ENCODE measurements at regions not wholly inside any gene's neighbourhood (a gene's known extent, or its start where the extent isn't known, plus 50 kb on each side); places are given as distances from the start of the nearest gene placed in this dataset.

GRCh38 chr9:27945386-27945785 lies 372.1 kb upstream of the C9orf72 start:
- H3K4me2 ChIP-seq (ENCODE audit: insufficient read depth, insufficient read length, low read length), result no peak overlapping the region
- no peak overlapping the region for H3K23ac ChIP-seq (ENCODE audit: insufficient read length, low read depth, low read length)
- no peaks in the 10 kb centered on the region; the same call in 1 of the 2 replicates for H3K27me3 ChIP-seq (ENCODE audit: insufficient read depth, low read length)
- H2BK20ac ChIP-seq (ENCODE audit: low read depth, low read length, poor library complexity, severe bottlenecking), result no peak overlapping the region
- H3K4ac ChIP-seq (ENCODE audit: low read depth, low read length), result no peak overlapping the region
- TF ChIP-seq CTCF (conservative IDR thresholded peaks at IDR 0.05), result no peak
- no peak overlapping the region for H3K14ac ChIP-seq (ENCODE audit: insufficient read depth, low read length)
- H3K79me2 ChIP-seq (ENCODE audit: insufficient read depth, low read length), result no peaks in the 10 kb centered on the region
- Mint-ChIP-seq H3K27ac (no peak overlapping the region), H3K27me3 (ENCODE audit: low read depth) (no peaks in the 10 kb centered on the region), H3K36me3 (ENCODE audit: insufficient read depth in 1 of 3, low read depth in 3 of 3) (no peaks in the 10 kb centered on the region), H3K4me1 (peaks cover 29 to 35% of the 10 kb centered on the region in 2 experiments), H3K9me3 (no peaks in the 10 kb centered on the region), H3K4me3 (no peak overlapping the region)
- no peaks in the 10 kb centered on the region for H4K20me1 ChIP-seq (ENCODE audit: control insufficient read depth, insufficient read depth, insufficient read length)
- H4K8ac ChIP-seq (replicated peaks; ENCODE audit: insufficient read length, low read depth, low read length), result no peak overlapping the region
- no peak overlapping the region for H3K27ac ChIP-seq (ENCODE audit: insufficient read length, low read depth, low read length)
- no peaks in the 10 kb centered on the region for H3K23me2 ChIP-seq (ENCODE audit: insufficient read length, low read depth, low read length, poor library complexity, severe bottlenecking)
- no peak overlapping the region for H2BK120ac ChIP-seq (ENCODE audit: low read depth, low read length, poor library complexity, severe bottlenecking)
- no peak overlapping the region for H2AFZ ChIP-seq (ENCODE audit: low read length)
- H2BK12ac ChIP-seq (ENCODE audit: insufficient read length, low read depth, low read length), result no peak overlapping the region
- DNase-seq, result no peak
- no peak overlapping the region for H2BK15ac ChIP-seq (ENCODE audit: low read depth, low read length)
- H3T11ph ChIP-seq (ENCODE audit: low read length), result no peak overlapping the region
- no CpG with 5 or more reads among the region's 1 CpG for WGBS (ENCODE audit: extremely low coverage, insufficient read length, low lambda C conversion rate)
- H3K9ac ChIP-seq (ENCODE audit: extremely low read depth, insufficient read length, low read length), result no peak overlapping the region
- H4K91ac ChIP-seq (ENCODE audit: insufficient read length, low read depth, low read length), result no peak overlapping the region
- H3K9me3 ChIP-seq (ENCODE audit: control insufficient read depth, low read depth, low read length), result no peaks in the 10 kb centered on the region
- H3K79me1 ChIP-seq (ENCODE audit: insufficient read depth, low read depth, low read length, poor library complexity, severe bottlenecking), result no peaks in the 10 kb centered on the region
- no peak overlapping the region for H2BK5ac ChIP-seq (ENCODE audit: insufficient read length, low read length)
- no peak overlapping the region for H3K18ac ChIP-seq (ENCODE audit: insufficient read length, low read depth, low read length)
- H3K56ac ChIP-seq (ENCODE audit: insufficient read length, low read depth, low read length), result no peak overlapping the region
- no peak overlapping the region for H4K5ac ChIP-seq (ENCODE audit: insufficient read length, low read depth, low read length)
- peaks cover 6% of the 10 kb centered on the region for H3K4me1 ChIP-seq (ENCODE audit: insufficient read depth, low read length)
- H2AK5ac ChIP-seq (ENCODE audit: insufficient read length, low read length), result no peak overlapping the region

Data from H9 (cell line).